Aorta (tissue), 5 donors: ENCODE measurements at regions not wholly inside any gene's neighbourhood (a gene's known extent, or its start where the extent isn't known, plus 50 kb on each side); places are given as distances from the start of the nearest gene placed in this dataset.

Experiments
- ATAC-seq: fragments of 200-7000 bp; cut with Tn5 transposase; one replicate; pipeline ENCODE4 v1.9.1; 2022; ENCODE audit warnings: moderate library complexity; ENCODE audit not compliant: low FRiP score
- DNase-seq, 2 donors: peaks; one replicate each; pipeline ENCODE4 v3.0.0-alpha.2; 2020
- H3K27ac ChIP-seq, 2 donors: one replicate each; pipeline ENCODE4 v1.5.1; 2013; ENCODE audit warnings: low read length in 2 of 2, mild to moderate bottlenecking in 2 of 2, moderate library complexity in 2 of 2, control low read depth in 1 of 2, inconsistent platforms in 1 of 2, low read depth in 1 of 2
- H3K27me3 ChIP-seq, 2 donors: one replicate each; pipeline ENCODE4 v1.6.1; 2013; ENCODE audit warnings: control low read depth in 1 of 2, low read length in 1 of 2, mild to moderate bottlenecking in 1 of 2, moderate library complexity in 1 of 2; ENCODE audit not compliant: insufficient read depth in 2 of 2, control insufficient read depth in 1 of 2
- H3K36me3 ChIP-seq, 2 donors: one replicate each; pipeline ENCODE4 v1.6.1; 2013; ENCODE audit warnings: control low read depth in 1 of 2, low read length in 1 of 2, mild to moderate bottlenecking in 1 of 2; ENCODE audit not compliant: insufficient read depth in 2 of 2, control insufficient read depth in 1 of 2
- H3K4me1 ChIP-seq, 2 donors: one replicate each; pipeline ENCODE4 v1.6.1; 2013; ENCODE audit warnings: low read length in 2 of 2, control low read depth in 1 of 2, mild to moderate bottlenecking in 1 of 2, moderate library complexity in 1 of 2; ENCODE audit not compliant: insufficient read depth in 2 of 2, control insufficient read depth in 1 of 2
- H3K4me3 ChIP-seq, 2 donors: one replicate each; pipeline ENCODE4 v1.5.1; 2013; ENCODE audit warnings: low read length in 2 of 2, control low read depth in 1 of 2, mild to moderate bottlenecking in 1 of 2
- H3K9me3 ChIP-seq: one replicate; pipeline ENCODE4 v1.6.1; 2013; ENCODE audit warnings: mild to moderate bottlenecking, low read length; ENCODE audit not compliant: control insufficient read depth
- WGBS, 2 donors: extraction: QIAGEN DNeasy Blood & Tissue Kit; methylation state at CpG; one replicate each; pipeline ENCODE4 v1.1.7; 2013; 5-methylcytosine and 5-hydroxymethylcytosine counted together
- intact Hi-C, 2 donors: fragments of 100-400 bp; cut with DNase I; formaldehyde crosslinking; loops; one replicate each; pipeline versions ENCODE4 v1.14.2 to v1.15.0; 2022
- donor health status: healthy with polysubstance abuse.
- donor health status: Bipolar disorder and iron deficiency.
- donor health status: DM: no; HTN: no; CAD: no.
- donor health status: DM: no; HTN: no; CAD: no.
- donor health status: DM: yes; HTN: yes; CAD: no.

- 68 to 73% methylated on average over 4 of the region's 4 CpGs for WGBS, 2 donors
- H3K4me3 ChIP-seq, result no peak overlapping the region
- H3K27me3 ChIP-seq, result no peaks in the 10 kb centered on the region
- intact Hi-C loops, result no loop called here
- H3K36me3 ChIP-seq, result no peaks in the 10 kb centered on the region
- DNase-seq (no peak), ATAC-seq (no peak)
- no peaks in the 10 kb centered on the region for H3K9me3 ChIP-seq
- no peak overlapping the region for H3K27ac ChIP-seq
- no peaks in the 10 kb centered on the region for H3K4me1 ChIP-seq
These were observed 2211.5 kb upstream of the RAG2 start for GRCh38 chr11:38809521-38809920.

- Histone ChIP-seq H3K36me3 (no peaks in the 10 kb centered on the region), H3K27me3 (no peaks in the 10 kb centered on the region)
These were observed 2198.2 kb upstream of the RAG2 start for GRCh38 chr11:38796281-38796680.

GRCh38 chr11:38795027-38795426 is 2197.0 kb upstream of the RAG2 start:
- intact Hi-C loops, result no loop called here
- no peaks in the 10 kb centered on the region for H3K9me3 ChIP-seq
- WGBS, 2 donors, result 37 to 43% methylated on average over 2 of the region's 2 CpGs

More at GRCh38 chr11:38796281-38796680, 2198.2 kb upstream of the RAG2 start:
- no peak overlapping the region for H3K27ac ChIP-seq
- intact Hi-C loops, result no loop called here
- DNase-seq (no peak), ATAC-seq (no peak)
- no peaks in the 10 kb centered on the region for H3K9me3 ChIP-seq
- no peaks in the 10 kb centered on the region for H3K4me1 ChIP-seq
- H3K4me3 ChIP-seq, result no peak overlapping the region
- 27 to 38% methylated on average over 1 of the region's 1 CpG for WGBS, 2 donors

GRCh38 chr11:38791346-38791961 is 2193.4 kb upstream of the RAG2 start:
- no peak for DNase-seq
- Histone ChIP-seq H3K4me3 (no peak overlapping the region), H3K36me3 (no peaks in the 10 kb centered on the region), H3K4me1 (no peaks in the 10 kb centered on the region), H3K27me3 (no peaks in the 10 kb centered on the region), H3K27ac (no peak overlapping the region), H3K9me3 (no peaks in the 10 kb centered on the region)
- ATAC-seq, result no peak
- intact Hi-C loops, result no loop called here
- WGBS, 2 donors, result 26 to 27% methylated on average over 4 of the region's 4 CpGs

More at GRCh38 chr11:38795027-38795426, 2197.0 kb upstream of the RAG2 start:
- no peaks in the 10 kb centered on the region for H3K27me3 ChIP-seq
- ATAC-seq (no peak), DNase-seq (no peak)
- no peak overlapping the region for H3K27ac ChIP-seq
- H3K36me3 ChIP-seq, result no peaks in the 10 kb centered on the region
- H3K4me3 ChIP-seq, result no peak overlapping the region
- H3K4me1 ChIP-seq, result no peaks in the 10 kb centered on the region

GRCh38 chr11:38788561-38788960 is 2190.5 kb upstream of the RAG2 start:
- Histone ChIP-seq H3K4me1 (no peaks in the 10 kb centered on the region), H3K9me3 (no peaks in the 10 kb centered on the region), H3K27me3 (no peaks in the 10 kb centered on the region), H3K27ac (no peak overlapping the region), H3K4me3 (no peak overlapping the region), H3K36me3 (no peaks in the 10 kb centered on the region)
- no peak for DNase-seq
- intact Hi-C loops, result no loop called here
- no peak for ATAC-seq

- no peaks in the 10 kb centered on the region for H3K4me1 ChIP-seq
- no peaks in the 10 kb centered on the region for H3K9me3 ChIP-seq
- H3K36me3 ChIP-seq, result no peaks in the 10 kb centered on the region
- H3K4me3 ChIP-seq, result no peak overlapping the region
- 94 to 95% methylated on average over 2 of the region's 2 CpGs for WGBS, 2 donors
- H3K27me3 ChIP-seq, result no peaks in the 10 kb centered on the region
- intact Hi-C loops, result no loop called here
- DNase-seq, result no peak
- ATAC-seq, result no peak
- no peak overlapping the region for H3K27ac ChIP-seq
These were observed 2186.1 kb upstream of the RAG2 start for GRCh38 chr11:38784164-38784563.

GRCh38 chr11:38766796-38767195 is 2168.8 kb upstream of the RAG2 start:
- no peak overlapping the region for H3K4me3 ChIP-seq
- H3K36me3 ChIP-seq, result no peaks in the 10 kb centered on the region
- intact Hi-C loops, result no loop called here
- DNase-seq (no peak), ATAC-seq (no peak)
- H3K27ac ChIP-seq, result no peak overlapping the region
- no peaks in the 10 kb centered on the region for H3K4me1 ChIP-seq
- peaks cover 1% of the 10 kb centered on the region for H3K9me3 ChIP-seq
- no peaks in the 10 kb centered on the region for H3K27me3 ChIP-seq

GRCh38 chr11:38759394-38759793 is 2161.4 kb upstream of the RAG2 start:
- ATAC-seq (no peak), DNase-seq (no peak)
- Histone ChIP-seq H3K36me3 (no peaks in the 10 kb centered on the region), H3K27ac (no peak overlapping the region), H3K9me3 (no peaks in the 10 kb centered on the region), H3K4me1 (no peaks in the 10 kb centered on the region), H3K27me3 (no peaks in the 10 kb centered on the region), H3K4me3 (no peak overlapping the region)
- intact Hi-C loops, result no loop called here

GRCh38 chr11:38756537-38756936 is 2158.5 kb upstream of the RAG2 start:
- no peaks in the 10 kb centered on the region for H3K9me3 ChIP-seq
- no peaks in the 10 kb centered on the region for H3K36me3 ChIP-seq
- no peak overlapping the region for H3K27ac ChIP-seq
- no peak for DNase-seq
- WGBS, 2 donors, result 90 to 95% methylated on average over 6 of the region's 6 CpGs
- ATAC-seq, result no peak
- intact Hi-C loops, result no loop called here
- no peak overlapping the region for H3K4me3 ChIP-seq
- no peaks in the 10 kb centered on the region for H3K4me1 ChIP-seq
- H3K27me3 ChIP-seq, result no peaks in the 10 kb centered on the region
